OCI-LY1 (cell line): ENCODE measurements at regions not wholly inside any gene's neighbourhood (a gene's known extent, or its start where the extent isn't known, plus 50 kb on each side); places are given as distances from the start of the nearest gene placed in this dataset.

Experiments used
- CTCF ChIP-seq: fragments of 200-600 bp; sonication (generic), shearing (Covaris generic); IDR thresholded peaks from 2 replicates; pipeline ENCODE4 v1.5.1; 2017; ENCODE audit warnings: mild to moderate bottlenecking, antibody characterized with exemption, low read length, moderate library complexity, mixed read lengths
- EZH2 ChIP-seq: fragments of 200-600 bp; sonication (generic), shearing (Covaris generic); IDR thresholded peaks from 2 replicates; pipeline ENCODE4 v1.8.0; 2017; ENCODE audit warnings: borderline replicate concordance, mixed run types, mild to moderate bottlenecking, antibody characterized with exemption, low read length, moderate library complexity, mixed read lengths

DNA sequence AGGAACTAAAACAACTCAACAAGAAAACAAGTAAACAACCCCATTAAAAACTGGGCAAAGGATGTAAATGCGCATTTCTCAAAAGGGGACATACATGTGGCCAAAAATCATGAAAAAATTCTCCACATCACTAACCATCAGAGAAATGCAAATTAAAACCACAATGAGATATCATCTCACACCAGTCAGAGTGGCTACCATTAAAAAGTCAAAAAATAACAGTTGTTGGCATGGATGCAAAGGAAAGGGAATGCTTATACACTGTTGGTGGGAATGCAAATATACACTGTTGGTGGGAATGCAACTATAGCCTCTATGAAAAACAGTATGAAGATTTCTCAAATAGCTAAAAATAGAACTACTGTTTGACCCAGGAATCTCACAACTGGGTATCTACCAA, 60.0 kb upstream of the LANCL2 start:
- no peak for TF ChIP-seq CTCF
- no peak for TF ChIP-seq EZH2
